Muscle of leg (tissue), 3 donors: ENCODE measurements at regions not wholly inside any gene's neighbourhood (a gene's known extent, or its start where the extent isn't known, plus 50 kb on each side); places are given as distances from the start of the nearest gene placed in this dataset.
"Not testable (repeated sequence)": the region's sequence is repeated elsewhere in the genome, so short reads cannot be mapped to it uniquely, and the experiment has no call there.

Experiments used
- DNase-seq: peaks from one replicate; pipeline ENCODE4 v3.0.0; 2013
- H3K27ac ChIP-seq: one replicate; pipeline ENCODE4 v1.5.1; 2013; ENCODE audit warnings: mild to moderate bottlenecking, low read length, control low read depth
- H3K27me3 ChIP-seq: one replicate; pipeline ENCODE4 v1.6.1; 2013; ENCODE audit warnings: low read length; ENCODE audit not compliant: control insufficient read depth, insufficient read depth
- H3K36me3 ChIP-seq: one replicate; pipeline ENCODE4 v1.6.1; 2013; ENCODE audit warnings: low read length; ENCODE audit not compliant: control insufficient read depth, insufficient read depth
- H3K4me1 ChIP-seq: one replicate; pipeline ENCODE4 v1.6.1; 2013; ENCODE audit warnings: low read length; ENCODE audit not compliant: control insufficient read depth, insufficient read depth
- H3K4me3 ChIP-seq: one replicate; pipeline ENCODE4 v1.5.1; 2013; ENCODE audit warnings: low read length, control low read depth
- H3K9me3 ChIP-seq: replicated peaks from 2 replicates; pipeline ENCODE4 v1.6.1; 2013; ENCODE audit warnings: low read depth, low read length; ENCODE audit not compliant: control insufficient read depth
- WGBS: methylation state at CpG from one replicate; pipeline ENCODE4 v1.1.5; 2013; ENCODE audit warnings: missing lambda C conversion rate; ENCODE audit not compliant: insufficient coverage; 5-methylcytosine and 5-hydroxymethylcytosine counted together

GRCh38 chr13:24968416-24968815 lies 127.5 kb upstream of the PABPC3 start:
- not testable (repeated sequence) for DNase-seq, H3K4me1 ChIP-seq, H3K27ac ChIP-seq, H3K9me3 ChIP-seq, H3K27me3 ChIP-seq, H3K36me3 ChIP-seq
- H3K4me3 ChIP-seq, result peak overlapping the region; percentile 35
- no CpG with 5 or more reads among the region's 2 CpGs for WGBS

GRCh38 chr13:24973102-24973501 lies 122.8 kb upstream of the PABPC3 start:
- not testable (repeated sequence) for H3K4me1 ChIP-seq, H3K9me3 ChIP-seq, H3K4me3 ChIP-seq, H3K36me3 ChIP-seq, H3K27ac ChIP-seq, H3K27me3 ChIP-seq, DNase-seq
- WGBS, result 100% methylated on average over 2 of the region's 9 CpGs

- not testable (repeated sequence) for H3K4me3 ChIP-seq, H3K27ac ChIP-seq, DNase-seq, H3K27me3 ChIP-seq, H3K9me3 ChIP-seq, H3K36me3 ChIP-seq
- no CpG with 5 or more reads among the region's 3 CpGs for WGBS
- peaks cover 15% of the 10 kb centered on the region for H3K4me1 ChIP-seq
Observed at GRCh38 chr13:24981181-24981803, 114.6 kb upstream of the PABPC3 start.

GRCh38 chr13:24982333-24982999 lies 113.5 kb upstream of the PABPC3 start:
- H3K4me1 ChIP-seq, result peaks cover 15% of the 10 kb centered on the region
- WGBS, result 58% methylated on average over 10 of the region's 11 CpGs
- no peak overlapping the region for H3K4me3 ChIP-seq
- no peaks in the 10 kb centered on the region for H3K9me3 ChIP-seq
- H3K27ac ChIP-seq, result no peak overlapping the region
- DNase-seq, result no peak
- no peaks in the 10 kb centered on the region for H3K36me3 ChIP-seq
- H3K27me3 ChIP-seq, result peaks cover 7% of the 10 kb centered on the region

GRCh38 chr13:24983094-24983493 lies 112.8 kb upstream of the PABPC3 start:
- H3K9me3 ChIP-seq, result no peaks in the 10 kb centered on the region
- no peak overlapping the region for H3K27ac ChIP-seq
- WGBS, result 69% methylated on average over 6 of the region's 8 CpGs
- H3K36me3 ChIP-seq, result no peaks in the 10 kb centered on the region
- H3K27me3 ChIP-seq, result peaks cover 10% of the 10 kb centered on the region
- DNase-seq, result no peak
- peaks cover 15% of the 10 kb centered on the region for H3K4me1 ChIP-seq
- H3K4me3 ChIP-seq, result no peak overlapping the region

GRCh38 chr13:24984134-24984533 lies 111.8 kb upstream of the PABPC3 start:
- no peaks in the 10 kb centered on the region for H3K36me3 ChIP-seq
- peaks cover 19% of the 10 kb centered on the region for H3K27me3 ChIP-seq
- 50% methylated on average over 2 of the region's 5 CpGs for WGBS
- no peaks in the 10 kb centered on the region for H3K9me3 ChIP-seq
- DNase-seq, result no peak
- H3K4me1 ChIP-seq, result peaks cover 15% of the 10 kb centered on the region
- H3K27ac ChIP-seq, result no peak overlapping the region
- H3K4me3 ChIP-seq, result no peak overlapping the region

GRCh38 chr13:24985107-24985506 lies 110.8 kb upstream of the PABPC3 start:
- Histone ChIP-seq H3K27me3 (peaks cover 20% of the 10 kb centered on the region), H3K9me3 (no peaks in the 10 kb centered on the region), H3K36me3 (no peaks in the 10 kb centered on the region), H3K4me1 (peaks cover 15% of the 10 kb centered on the region), H3K27ac (no peak overlapping the region), H3K4me3 (no peak overlapping the region)
- 100% methylated on average over 1 of the region's 5 CpGs for WGBS
- DNase-seq, result no peak

- DNase-seq, result no peak
- WGBS, result no CpG with 5 or more reads among the region's 2 CpGs
- Histone ChIP-seq H3K9me3 (no peaks in the 10 kb centered on the region), H3K27ac (no peak overlapping the region), H3K27me3 (peaks cover 20% of the 10 kb centered on the region), H3K4me3 (no peak overlapping the region), H3K36me3 (no peaks in the 10 kb centered on the region), H3K4me1 (peaks cover 15% of the 10 kb centered on the region)
Observed at GRCh38 chr13:24985896-24986295, 110.0 kb upstream of the PABPC3 start.

GRCh38 chr13:24986826-24987225 lies 109.1 kb upstream of the PABPC3 start:
- Histone ChIP-seq H3K4me3 (no peak overlapping the region), H3K27ac (no peak overlapping the region), H3K9me3 (no peaks in the 10 kb centered on the region), H3K27me3 (peaks cover 20% of the 10 kb centered on the region), H3K4me1 (peaks cover 13% of the 10 kb centered on the region), H3K36me3 (no peaks in the 10 kb centered on the region)
- DNase-seq, result no peak
- WGBS, result 82% methylated on average over 9 of the region's 9 CpGs

GRCh38 chr13:24989959-24990358 lies 106.0 kb upstream of the PABPC3 start:
- not testable (repeated sequence) for DNase-seq, H3K9me3 ChIP-seq

More at GRCh38 chr13:24989959-24990358, 106.0 kb upstream of the PABPC3 start:
- peaks cover 24% of the 10 kb centered on the region for H3K27me3 ChIP-seq
- not testable (repeated sequence) for H3K4me1 ChIP-seq, H3K27ac ChIP-seq, H3K36me3 ChIP-seq, H3K4me3 ChIP-seq
- WGBS, result no CpG with 5 or more reads among the region's 6 CpGs
